HS-5 (cell line): ENCODE measurements at regions not wholly inside any gene's neighbourhood (a gene's known extent, or its start where the extent isn't known, plus 50 kb on each side); places are given as distances from the start of the nearest gene placed in this dataset.

ENCODE experiments used
- DNase-seq: peaks from one replicate; pipeline ENCODE4 v3.0.0-alpha.2; 2012; ENCODE audit warnings: low read depth

DNA sequence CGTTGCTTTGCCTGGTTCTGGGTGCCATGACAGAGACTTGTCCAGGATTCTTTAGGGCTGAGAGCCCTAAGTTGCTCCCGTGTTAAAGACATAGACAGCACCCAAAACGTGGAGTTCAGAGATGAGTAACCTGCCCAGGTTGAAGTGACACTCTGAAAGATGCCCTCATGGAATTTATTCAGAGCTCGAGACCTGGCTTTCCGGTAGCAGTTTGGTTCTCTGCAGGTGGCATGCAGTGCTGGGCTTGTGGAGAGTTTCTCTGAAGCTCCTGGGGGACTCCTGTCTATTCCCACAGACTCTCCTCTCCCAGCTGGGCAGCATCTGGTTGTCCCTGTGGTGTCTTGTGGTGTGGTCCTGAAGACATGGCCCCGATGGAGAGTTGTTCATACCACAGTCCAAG lies 241.0 kb downstream of the RHOU start:
- DNase-seq = no peak

DNA sequence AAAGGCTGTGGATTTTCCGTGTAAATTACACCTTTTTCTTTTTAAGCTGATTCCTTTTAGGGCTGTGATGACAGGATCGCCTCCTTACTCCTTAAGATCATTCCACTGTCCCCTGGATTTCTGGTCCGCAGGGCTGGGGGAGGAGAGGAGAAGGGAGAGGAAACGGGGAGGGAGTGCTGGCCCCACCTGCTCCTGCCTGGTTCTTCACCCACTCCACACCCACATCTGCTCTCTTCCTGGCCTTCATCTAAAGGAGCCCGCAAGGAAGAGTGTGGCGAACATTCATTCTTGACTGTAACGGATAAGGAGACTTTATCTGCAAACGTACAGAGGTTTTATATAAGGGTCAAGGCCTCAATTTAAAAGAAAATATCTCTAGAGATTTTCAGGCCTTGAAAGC lies 242.0 kb downstream of the RHOU start:
- no peak for DNase-seq

GRCh38 chr1:228977741-228978140 lies 242.5 kb downstream of the RHOU start:
- no peak for DNase-seq

GRCh38 chr1:228978484-228979324 lies 243.4 kb downstream of the RHOU start:
- DNase-seq = no peak

- DNase-seq = no peak
Observed at GRCh38 chr1:228979325-228979699, 244.0 kb downstream of the RHOU start.

- no peak for DNase-seq
Observed at GRCh38 chr1:228979774-228980173, 244.5 kb downstream of the RHOU start.

DNA sequence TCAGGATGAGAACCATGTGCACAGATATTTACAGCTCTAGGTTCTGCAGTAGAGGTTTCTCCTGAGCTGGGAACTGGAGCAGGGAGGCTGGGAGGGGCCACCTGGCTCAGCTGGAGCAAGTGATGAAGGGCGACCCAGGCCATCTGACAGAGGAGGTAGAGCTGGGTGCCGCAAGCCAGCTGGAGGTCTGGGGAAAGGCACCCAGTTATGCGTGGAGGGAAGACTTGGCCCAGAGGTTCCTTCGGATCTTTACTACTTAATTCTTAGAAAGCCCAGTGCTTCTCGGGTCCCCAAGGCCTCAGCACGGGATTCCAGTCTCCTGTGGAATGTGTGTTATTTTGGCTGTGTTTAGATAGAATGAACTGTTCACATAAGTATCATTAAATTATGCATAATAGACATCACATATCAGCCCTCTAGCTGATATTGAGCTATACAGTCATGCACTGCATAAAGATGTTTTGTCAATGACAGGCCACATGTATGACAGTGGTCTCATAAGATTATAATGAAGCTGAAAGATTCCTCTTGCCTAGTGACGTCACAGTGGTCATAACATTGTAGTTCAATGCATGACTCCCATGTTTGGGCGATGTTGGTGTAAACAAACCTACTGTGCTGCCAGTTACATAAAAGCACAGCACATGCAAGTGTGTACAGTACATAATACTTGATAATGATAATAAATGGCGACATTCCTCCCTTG lies 245.1 kb downstream of the RHOU start:
- no peak for DNase-seq

DNA sequence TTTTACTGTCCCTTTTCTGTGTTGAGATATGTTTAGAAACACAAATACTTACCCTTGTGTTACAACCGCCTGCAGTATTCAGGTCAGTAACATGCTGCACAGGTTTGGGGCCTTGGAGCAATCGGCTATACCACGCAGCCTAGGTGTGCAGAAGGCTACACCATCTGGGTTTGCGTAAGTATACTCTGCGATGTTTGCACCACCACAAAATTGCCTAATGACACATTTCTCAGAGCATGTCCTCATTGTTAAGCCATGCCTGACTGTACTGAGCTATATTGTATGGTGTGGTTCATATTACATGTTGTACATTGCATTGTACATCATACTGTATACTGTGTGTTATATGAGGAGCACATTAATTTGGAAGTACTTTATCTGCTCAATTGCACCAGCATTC lies 247.4 kb downstream of the RHOU start:
- DNase-seq = no peak

- DNase-seq = no peak
Observed at GRCh38 chr1:228983231-228983660, 248.0 kb downstream of the RHOU start.

GRCh38 chr1:228983661-228984060 lies 248.4 kb downstream of the RHOU start:
- DNase-seq = no peak

DNA sequence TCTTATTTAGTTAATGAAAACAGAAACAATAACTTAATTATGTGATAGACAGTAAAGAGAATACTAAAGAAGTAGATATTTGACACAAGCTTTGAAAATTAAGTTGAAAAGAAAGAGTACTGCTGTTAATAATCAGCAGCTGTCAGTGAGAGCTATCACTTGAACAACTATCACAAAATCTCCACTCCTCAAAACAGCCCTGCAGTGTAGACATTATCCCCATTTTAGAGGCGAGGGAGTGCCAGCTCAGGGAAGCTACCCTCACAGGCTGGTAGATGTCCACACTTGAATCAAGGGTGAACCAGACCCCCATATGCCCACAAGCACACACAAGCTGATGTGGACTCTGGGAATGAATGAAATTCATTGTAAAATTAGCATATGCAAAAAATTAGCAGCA lies 248.8 kb downstream of the RHOU start:
- DNase-seq = no peak

DNA sequence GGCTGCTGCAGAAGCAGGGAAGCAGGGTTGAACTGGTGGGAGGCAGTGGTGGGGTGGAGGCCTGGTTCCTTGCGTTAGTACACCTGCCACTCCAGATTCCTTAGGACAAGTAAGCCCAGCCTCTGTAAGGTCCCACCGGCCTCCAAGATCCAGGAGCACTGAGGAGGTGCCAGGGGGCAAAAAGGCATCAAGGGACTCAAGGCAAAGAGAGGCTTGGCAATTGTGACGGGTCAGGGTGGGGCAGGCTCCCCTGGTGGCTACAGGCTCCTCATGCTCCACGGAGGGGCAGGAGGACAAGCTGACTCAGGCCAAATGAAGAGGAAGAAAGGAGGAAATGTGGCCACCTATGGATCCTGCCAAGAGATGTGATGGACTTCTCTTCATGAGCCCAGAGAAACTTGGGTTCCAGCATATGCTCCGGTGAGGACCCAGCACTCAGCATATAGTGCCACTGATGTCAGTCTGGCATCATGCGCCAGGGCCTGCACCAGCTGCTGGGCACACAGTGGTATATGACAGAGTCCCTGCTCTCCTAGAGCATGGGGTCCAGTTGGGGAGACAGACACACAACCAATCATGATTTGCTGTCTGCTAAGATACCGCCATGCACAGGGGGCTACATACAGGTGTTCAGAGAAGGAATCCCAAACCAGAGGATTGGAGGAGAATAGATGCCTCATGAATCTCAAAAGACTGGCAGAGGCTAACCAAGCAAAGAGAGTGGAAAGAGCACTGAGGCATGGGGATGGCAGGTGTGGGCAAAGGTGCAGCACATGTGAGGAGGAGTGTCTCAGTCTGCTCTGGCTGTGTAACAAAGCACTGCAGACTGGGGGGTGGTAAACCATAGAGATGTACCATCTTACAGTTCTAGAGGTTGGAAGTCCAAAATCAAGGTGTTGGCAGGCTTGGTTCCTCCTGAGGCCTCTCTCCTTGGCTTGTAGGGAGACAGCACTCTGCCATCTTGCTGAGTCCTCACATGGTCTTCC lies 249.7 kb downstream of the RHOU start:
- DNase-seq = no peak

DNA sequence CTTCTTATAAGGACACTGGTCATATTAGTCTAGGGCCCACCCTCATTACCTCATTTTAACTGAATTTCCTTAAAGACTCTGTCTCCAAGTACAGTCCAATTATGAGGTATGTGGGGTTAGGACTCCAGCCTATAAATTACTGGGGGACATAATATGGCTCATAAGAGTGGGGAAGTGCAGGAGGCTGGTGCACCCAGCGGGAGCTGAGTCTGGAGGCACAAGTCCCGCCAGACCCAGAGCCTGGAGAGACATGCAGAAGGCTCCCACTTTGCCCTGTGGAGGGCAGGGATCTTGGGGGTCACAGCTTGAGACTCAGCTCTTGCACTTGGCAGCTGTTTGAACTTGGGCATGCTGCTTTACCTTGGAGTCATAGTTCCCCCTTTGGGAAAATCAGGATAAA lies 250.4 kb downstream of the RHOU start:
- no peak for DNase-seq

GRCh38 chr1:228986093-228986904 lies 251.0 kb downstream of the RHOU start:
- DNase-seq = no peak

- no peak for DNase-seq
Observed at GRCh38 chr1:228987286-228987685, 252.0 kb downstream of the RHOU start.

DNA sequence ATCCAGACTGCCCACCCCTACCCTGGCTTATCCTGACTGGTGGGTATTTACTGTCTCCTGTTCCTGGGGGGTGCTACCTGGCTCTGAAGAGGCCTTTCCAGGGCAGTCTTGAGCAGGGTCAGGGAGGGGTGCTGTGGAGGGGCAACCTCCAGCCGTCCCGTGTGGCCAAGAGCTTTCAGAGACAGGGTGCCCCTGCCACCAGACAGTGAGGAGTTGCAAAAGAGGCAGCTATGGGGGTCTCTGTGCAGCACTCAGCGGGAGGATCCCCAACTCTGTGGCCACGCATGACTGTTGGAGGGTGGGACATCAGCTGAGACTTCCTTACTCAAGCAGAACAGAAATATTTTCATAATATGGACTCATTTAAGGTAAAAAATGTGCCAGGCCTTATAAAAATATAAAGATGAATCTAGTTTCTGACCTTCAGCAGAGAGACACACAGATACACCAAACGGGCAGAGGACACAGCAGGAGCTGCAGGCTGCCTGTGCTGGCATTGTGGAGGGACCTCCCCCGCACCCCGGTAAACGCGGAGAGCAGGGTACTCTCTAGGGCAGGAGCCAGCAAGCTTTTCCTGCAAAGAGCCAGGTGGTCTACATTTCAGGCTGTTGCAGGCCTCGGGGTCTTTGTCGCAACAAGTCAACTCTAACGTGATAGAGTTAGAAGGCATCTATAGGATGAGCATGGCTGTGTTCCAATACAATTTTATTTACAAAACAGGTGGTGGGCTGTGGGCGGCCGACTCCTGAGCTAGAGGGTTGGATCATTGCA lies 252.6 kb downstream of the RHOU start:
- no peak for DNase-seq

DNA sequence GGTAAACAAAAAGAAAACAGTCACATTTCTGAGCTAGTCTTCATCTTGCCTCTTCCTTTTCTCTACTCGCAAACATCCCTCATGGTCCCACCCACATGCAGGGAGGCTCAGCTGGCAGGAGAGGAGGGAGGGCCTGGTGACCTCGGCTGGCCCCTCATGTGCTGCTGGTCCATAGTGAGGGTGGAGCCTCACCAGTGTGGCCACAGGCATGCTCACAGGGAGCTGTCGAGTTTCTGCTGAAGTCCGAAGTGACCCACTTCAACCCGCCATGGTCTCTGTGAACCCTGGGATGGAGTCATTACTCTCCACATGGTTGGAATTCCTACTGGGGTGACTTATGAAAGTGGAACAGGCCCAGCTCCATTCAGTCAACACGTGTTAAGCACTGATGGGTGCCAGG lies 253.4 kb downstream of the RHOU start:
- no peak for DNase-seq

DNA sequence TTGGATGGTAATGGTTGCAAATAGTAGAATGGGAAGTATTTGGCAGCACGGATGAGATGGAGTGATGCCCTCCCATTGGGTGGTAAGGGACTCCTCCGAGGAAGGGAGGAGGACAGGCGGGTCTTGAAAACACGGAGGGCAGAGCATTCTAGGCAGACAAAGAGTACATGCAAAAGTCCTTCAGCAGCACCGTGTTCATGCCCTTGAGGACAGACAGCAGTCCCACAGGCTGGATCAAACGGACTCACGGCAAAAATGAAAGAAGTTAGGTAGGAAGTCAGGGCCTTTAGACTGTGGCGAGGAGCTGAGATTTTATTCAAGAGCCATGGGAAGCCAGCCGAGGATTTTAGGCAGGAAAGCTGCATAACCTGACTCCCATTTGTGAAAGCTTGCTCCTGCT lies 253.9 kb downstream of the RHOU start:
- no peak for DNase-seq

- DNase-seq = no peak
Observed at GRCh38 chr1:228989676-228989991, 254.4 kb downstream of the RHOU start.

GRCh38 chr1:228989992-228990827 lies 254.9 kb downstream of the RHOU start:
- DNase-seq = no peak
